Progenitor cell of endocrine pancreas (in vitro differentiated cells): ENCODE measurements at regions not wholly inside any gene's neighbourhood (a gene's known extent, or its start where the extent isn't known, plus 50 kb on each side); places are given as distances from the start of the nearest gene placed in this dataset.

Experiments
- DNase-seq: peaks from one replicate; pipeline ENCODE4 v3.0.0; 2021; ENCODE audit warnings: low spot score; ENCODE audit not compliant: unreplicated experiment
- H3K27ac Mint-ChIP-seq: 2 replicates; pipeline ENCODE4 v1.8.0; 2021; ENCODE audit warnings: mild to moderate bottlenecking, moderate library complexity, mixed read lengths
- H3K27me3 Mint-ChIP-seq: 2 replicates; pipeline ENCODE4 v1.8.0; 2021; ENCODE audit warnings: mixed read lengths
- H3K36me3 Mint-ChIP-seq: 2 replicates; pipeline ENCODE4 v1.8.0; 2022; ENCODE audit warnings: mixed read lengths; ENCODE audit not compliant: insufficient read depth
- H3K4me1 Mint-ChIP-seq: 2 replicates; pipeline ENCODE4 v1.8.0; 2021; ENCODE audit warnings: low read depth, mixed read lengths
- H3K4me3 Mint-ChIP-seq: 2 replicates; pipeline ENCODE4 v1.8.0; 2021; ENCODE audit warnings: low read depth, mild to moderate bottlenecking, moderate library complexity, mixed read lengths
- H3K9me3 Mint-ChIP-seq: 2 replicates; pipeline ENCODE4 v1.8.0; 2021; ENCODE audit warnings: low read depth, mixed read lengths
- CTCF ChIP-seq: fragments of 200-600 bp; sonication (generic); IDR thresholded peaks from one replicate; pipeline ENCODE4 v1.5.0; 2021; ENCODE audit warnings: antibody characterized with exemption, mild to moderate bottlenecking; ENCODE audit not compliant: unreplicated experiment

GRCh38 chr1:5709461-5709975 is 282.7 kb downstream of the NPHP4 start:
- H3K4me3 Mint-ChIP-seq, result no peak overlapping the region
- H3K27me3 Mint-ChIP-seq, result peaks cover 5% of the 10 kb centered on the region
- no peaks in the 10 kb centered on the region for H3K36me3 Mint-ChIP-seq
- no peaks in the 10 kb centered on the region for H3K4me1 Mint-ChIP-seq
- H3K27ac Mint-ChIP-seq, result no peak overlapping the region
- DNase-seq, result no peak
- no peak for TF ChIP-seq CTCF
- H3K9me3 Mint-ChIP-seq, result peaks cover 1% of the 10 kb centered on the region

GRCh38 chr1:5708346-5709245 is 283.6 kb downstream of the NPHP4 start:
- Mint-ChIP-seq H3K27me3 (peaks cover 5% of the 10 kb centered on the region), H3K9me3 (no peaks in the 10 kb centered on the region), H3K4me1 (no peaks in the 10 kb centered on the region), H3K27ac (no peak overlapping the region), H3K4me3 (no peak overlapping the region), H3K36me3 (no peaks in the 10 kb centered on the region)
- TF ChIP-seq CTCF, result no peak
- DNase-seq, result no peak

GRCh38 chr1:5707566-5708345 is 284.5 kb downstream of the NPHP4 start:
- no peaks in the 10 kb centered on the region for H3K36me3 Mint-ChIP-seq
- H3K4me3 Mint-ChIP-seq, result no peak overlapping the region

DNA sequence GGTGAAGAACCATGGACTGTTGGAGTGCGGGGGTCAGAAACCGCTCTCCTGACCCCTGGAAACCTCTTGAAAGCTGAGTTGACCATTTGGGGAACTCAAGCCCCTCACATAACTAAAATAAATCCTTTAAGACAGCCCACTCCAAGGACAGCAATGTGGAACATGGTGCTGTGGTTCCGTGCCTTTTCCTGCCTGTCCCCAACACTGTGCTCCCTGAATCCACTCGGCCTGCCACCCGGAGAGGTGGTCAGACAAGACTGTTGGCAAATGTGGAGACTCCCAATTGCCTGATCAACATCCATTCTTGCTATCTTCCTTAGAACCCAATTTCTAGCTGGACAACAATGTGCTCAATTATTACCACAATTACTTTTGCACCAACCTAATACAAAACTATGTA is 286.0 kb downstream of the NPHP4 start:
- Mint-ChIP-seq H3K36me3 (no peaks in the 10 kb centered on the region), H3K27me3 (peaks cover 8% of the 10 kb centered on the region), H3K4me3 (no peak overlapping the region), H3K4me1 (no peaks in the 10 kb centered on the region), H3K9me3 (no peaks in the 10 kb centered on the region), H3K27ac (no peak overlapping the region)
- DNase-seq, result no peak
- TF ChIP-seq CTCF, result no peak

More at GRCh38 chr1:5707566-5708345, 284.5 kb downstream of the NPHP4 start:
- no peak for TF ChIP-seq CTCF
- no peak for DNase-seq
- Mint-ChIP-seq H3K9me3 (no peaks in the 10 kb centered on the region), H3K27ac (no peak overlapping the region), H3K4me1 (no peaks in the 10 kb centered on the region), H3K27me3 (peaks cover 8% of the 10 kb centered on the region)

DNA sequence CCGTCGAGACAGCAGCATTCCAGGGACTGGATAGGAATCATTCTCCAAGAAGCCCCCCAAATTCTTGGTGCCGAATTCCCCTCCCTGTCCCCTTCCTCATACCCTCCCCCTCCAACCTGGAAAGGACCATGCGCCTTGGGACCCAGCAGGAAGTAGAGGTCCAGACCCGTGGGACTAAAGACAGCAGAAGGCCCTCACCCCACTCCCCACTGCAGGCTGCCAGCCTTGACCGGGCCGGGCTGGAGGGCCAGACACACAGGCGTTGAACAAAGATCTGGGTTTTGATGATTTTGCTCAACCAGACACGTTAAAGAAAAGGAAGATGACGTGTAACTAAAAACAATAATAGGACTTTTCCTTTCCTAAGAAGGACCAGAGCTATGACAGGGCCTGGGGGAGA is 286.5 kb downstream of the NPHP4 start:
- TF ChIP-seq CTCF, result no peak
- no peaks in the 10 kb centered on the region for H3K4me1 Mint-ChIP-seq
- no peaks in the 10 kb centered on the region for H3K36me3 Mint-ChIP-seq
- H3K27me3 Mint-ChIP-seq, result peaks cover 8% of the 10 kb centered on the region
- H3K27ac Mint-ChIP-seq, result no peak overlapping the region
- DNase-seq, result no peak
- no peaks in the 10 kb centered on the region for H3K9me3 Mint-ChIP-seq
- H3K4me3 Mint-ChIP-seq, result no peak overlapping the region
